Natural killer cell (primary cell): ENCODE measurements at regions not wholly inside any gene's neighbourhood (a gene's known extent, or its start where the extent isn't known, plus 50 kb on each side); places are given as distances from the start of the nearest gene placed in this dataset.

Source experiments
- ATAC-seq, 3 donors: fragments of 150-1000 bp in 2 of 3; fragments of 200-7000 bp in 1 of 3; cut with Tn5 transposase; 1 replicate in 1 of 3; 2 replicates in 2 of 3; pipeline ENCODE4 v1.10.0; 2021; ENCODE audit warnings: mild to moderate bottlenecking in 2 of 3, moderate library complexity in 2 of 3
- DNase-seq, 2 donors: peaks; one replicate each; pipeline versions ENCODE4 v3.0.0 to v3.0.0-alpha.2; 2013 to 2021; ENCODE audit warnings: mixed read lengths in 1 of 2
- H3K27ac ChIP-seq: one replicate; pipeline ENCODE4 v1.5.1; 2013; ENCODE audit warnings: mild to moderate bottlenecking, low read length
- H3K27me3 ChIP-seq: one replicate; pipeline ENCODE4 v1.6.1; 2013; ENCODE audit warnings: low read length; ENCODE audit not compliant: control insufficient read depth, insufficient read depth
- H3K36me3 ChIP-seq: one replicate; pipeline ENCODE4 v1.6.1; 2013; ENCODE audit warnings: low read length; ENCODE audit not compliant: control insufficient read depth, insufficient read depth
- H3K4me1 ChIP-seq: one replicate; pipeline ENCODE4 v1.6.1; 2013; ENCODE audit warnings: low read length; ENCODE audit not compliant: control insufficient read depth, insufficient read depth
- H3K4me3 ChIP-seq: one replicate; pipeline ENCODE4 v1.5.1; 2013; ENCODE audit warnings: low read length
- H3K9me3 ChIP-seq: one replicate; pipeline ENCODE4 v1.6.1; 2013; ENCODE audit warnings: low read length; ENCODE audit not compliant: control insufficient read depth, insufficient read depth
- H3K27ac Mint-ChIP-seq, 2 donors: one replicate each; pipeline ENCODE4 v1.8.0; 2022; ENCODE audit warnings: mild to moderate bottlenecking in 2 of 2, mixed read lengths in 2 of 2, moderate library complexity in 1 of 2
- H3K27me3 Mint-ChIP-seq, 2 donors: one replicate each; pipeline ENCODE4 v1.8.0; 2022; ENCODE audit warnings: low read depth in 2 of 2, mixed read lengths in 2 of 2
- H3K36me3 Mint-ChIP-seq: one replicate; pipeline ENCODE4 v1.8.0; 2022; ENCODE audit warnings: mixed read lengths
- H3K4me1 Mint-ChIP-seq, 2 donors: one replicate each; pipeline ENCODE4 v1.8.0; 2022; ENCODE audit warnings: mixed read lengths in 2 of 2
- H3K4me3 Mint-ChIP-seq: one replicate; pipeline ENCODE4 v1.8.0; 2022; ENCODE audit warnings: mild to moderate bottlenecking, moderate library complexity, mixed read lengths
- H3K9me3 Mint-ChIP-seq, 2 donors: one replicate each; pipeline ENCODE4 v1.8.0; 2022; ENCODE audit warnings: mixed read lengths in 2 of 2
- WGBS: methylation state at CpG from one replicate; pipeline ENCODE4 v1.1.7; 2013; ENCODE audit warnings: missing lambda C conversion rate; ENCODE audit not compliant: insufficient coverage; 5-methylcytosine and 5-hydroxymethylcytosine counted together
- intact Hi-C: fragments of 100-400 bp; cut with micrococcal nuclease; formaldehyde crosslinking; loops from one replicate; pipeline ENCODE4 v1.14.2; 2022
- TF ChIP-seq, protein P1 (sequence below): fragments of 200-600 bp; IDR thresholded peaks from one replicate; pipeline ENCODE4 v1.8.0; 2022; ENCODE audit warnings: antibody characterized with exemption

GRCh38 chr14:55743551-55743950, 163.5 kb downstream of the KTN1 start:
- Mint-ChIP-seq H3K27me3 (no peaks in the 10 kb centered on the region), H3K27ac (no peak overlapping the region), H3K36me3 (no peaks in the 10 kb centered on the region), H3K9me3 (no peaks in the 10 kb centered on the region), H3K4me1 (no peaks in the 10 kb centered on the region), H3K4me3 (no peak overlapping the region)
- Histone ChIP-seq H3K27me3 (no peaks in the 10 kb centered on the region), H3K9me3 (no peaks in the 10 kb centered on the region), H3K36me3 (no peaks in the 10 kb centered on the region), H3K4me3 (no peak overlapping the region), H3K27ac (no peak overlapping the region), H3K4me1 (no peaks in the 10 kb centered on the region)
- WGBS = 90% methylated on average over 6 of the region's 6 CpGs
- TF ChIP-seq, protein P1, sequence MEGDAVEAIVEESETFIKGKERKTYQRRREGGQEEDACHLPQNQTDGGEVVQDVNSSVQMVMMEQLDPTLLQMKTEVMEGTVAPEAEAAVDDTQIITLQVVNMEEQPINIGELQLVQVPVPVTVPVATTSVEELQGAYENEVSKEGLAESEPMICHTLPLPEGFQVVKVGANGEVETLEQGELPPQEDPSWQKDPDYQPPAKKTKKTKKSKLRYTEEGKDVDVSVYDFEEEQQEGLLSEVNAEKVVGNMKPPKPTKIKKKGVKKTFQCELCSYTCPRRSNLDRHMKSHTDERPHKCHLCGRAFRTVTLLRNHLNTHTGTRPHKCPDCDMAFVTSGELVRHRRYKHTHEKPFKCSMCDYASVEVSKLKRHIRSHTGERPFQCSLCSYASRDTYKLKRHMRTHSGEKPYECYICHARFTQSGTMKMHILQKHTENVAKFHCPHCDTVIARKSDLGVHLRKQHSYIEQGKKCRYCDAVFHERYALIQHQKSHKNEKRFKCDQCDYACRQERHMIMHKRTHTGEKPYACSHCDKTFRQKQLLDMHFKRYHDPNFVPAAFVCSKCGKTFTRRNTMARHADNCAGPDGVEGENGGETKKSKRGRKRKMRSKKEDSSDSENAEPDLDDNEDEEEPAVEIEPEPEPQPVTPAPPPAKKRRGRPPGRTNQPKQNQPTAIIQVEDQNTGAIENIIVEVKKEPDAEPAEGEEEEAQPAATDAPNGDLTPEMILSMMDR = no peak
- DNase-seq (no peak), ATAC-seq (no peak)
- intact Hi-C loops = no loop called here

DNA sequence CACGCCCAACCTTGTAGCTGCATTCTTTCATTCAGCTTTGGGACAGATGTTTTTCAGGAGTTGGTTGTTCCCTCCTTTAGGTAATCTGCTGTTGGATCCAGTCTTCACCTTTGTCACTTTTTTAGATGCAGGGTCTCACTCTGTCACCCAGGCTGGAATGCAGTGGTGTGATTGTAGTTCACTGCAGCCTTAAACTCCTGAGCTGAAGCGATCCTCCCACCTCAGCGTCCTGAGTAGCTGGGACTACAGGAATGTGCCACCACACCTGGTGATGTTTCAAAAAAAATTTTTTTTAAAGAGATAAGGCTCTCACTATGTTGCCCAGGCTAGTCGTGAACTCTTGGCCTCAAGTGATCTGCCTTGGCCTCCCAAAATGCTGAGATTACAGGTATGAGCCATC, 164.3 kb downstream of the KTN1 start:
- H3K9me3 Mint-ChIP-seq = no peaks in the 10 kb centered on the region
- intact Hi-C loops = no loop called here
- no peak overlapping the region for H3K27ac Mint-ChIP-seq

GRCh38 chr14:55745906-55746305, 165.9 kb downstream of the KTN1 start:
- H3K4me1 Mint-ChIP-seq = no peaks in the 10 kb centered on the region
- no peaks in the 10 kb centered on the region for H3K36me3 Mint-ChIP-seq
- no peaks in the 10 kb centered on the region for H3K27me3 Mint-ChIP-seq
- ATAC-seq = no peak
- Histone ChIP-seq H3K27ac (no peak overlapping the region), H3K9me3 (no peaks in the 10 kb centered on the region), H3K36me3 (no peaks in the 10 kb centered on the region), H3K27me3 (no peaks in the 10 kb centered on the region), H3K4me1 (no peaks in the 10 kb centered on the region), H3K4me3 (no peak overlapping the region)
- no peak overlapping the region for H3K27ac Mint-ChIP-seq
- intact Hi-C loops = no loop called here
- DNase-seq = no peak
- no peak overlapping the region for H3K4me3 Mint-ChIP-seq
- WGBS = 94% methylated on average over 7 of the region's 7 CpGs
- H3K9me3 Mint-ChIP-seq = no peaks in the 10 kb centered on the region
- TF ChIP-seq, protein P1 = no peak

More for the DNA sequence above, 164.3 kb downstream of the KTN1 start:
- no peak overlapping the region for H3K4me3 Mint-ChIP-seq
- TF ChIP-seq, protein P1 = no peak
- no peaks in the 10 kb centered on the region for H3K36me3 Mint-ChIP-seq
- Histone ChIP-seq H3K9me3 (no peaks in the 10 kb centered on the region), H3K36me3 (no peaks in the 10 kb centered on the region), H3K4me1 (no peaks in the 10 kb centered on the region), H3K27ac (no peak overlapping the region), H3K4me3 (no peak overlapping the region), H3K27me3 (no peaks in the 10 kb centered on the region)
- no peaks in the 10 kb centered on the region for H3K27me3 Mint-ChIP-seq
- DNase-seq = no peak
- ATAC-seq = no peak
- no peaks in the 10 kb centered on the region for H3K4me1 Mint-ChIP-seq
- WGBS = 86% methylated on average over 4 of the region's 4 CpGs

- no peak for DNase-seq
- Histone ChIP-seq H3K9me3 (no peaks in the 10 kb centered on the region), H3K27me3 (no peaks in the 10 kb centered on the region), H3K36me3 (no peaks in the 10 kb centered on the region), H3K4me1 (no peaks in the 10 kb centered on the region), H3K27ac (no peak overlapping the region), H3K4me3 (no peak overlapping the region)
- Mint-ChIP-seq H3K27ac (no peak overlapping the region), H3K4me1 (no peaks in the 10 kb centered on the region), H3K27me3 (no peaks in the 10 kb centered on the region), H3K4me3 (no peak overlapping the region), H3K36me3 (no peaks in the 10 kb centered on the region), H3K9me3 (no peaks in the 10 kb centered on the region)
- ATAC-seq = no peak
- 73% methylated on average over 2 of the region's 2 CpGs for WGBS
- TF ChIP-seq, protein P1 = no peak
- intact Hi-C loops = no loop called here
Measured at GRCh38 chr14:55746558-55746957, 166.6 kb downstream of the KTN1 start.
